Stomach (tissue), 8 donors: ENCODE measurements at regions not wholly inside any gene's neighbourhood (a gene's known extent, or its start where the extent isn't known, plus 50 kb on each side); places are given as distances from the start of the nearest gene placed in this dataset.
"Not testable (repeated sequence)": the region's sequence is repeated elsewhere in the genome, so short reads cannot be mapped to it uniquely, and the experiment has no call there.

Source experiments
- DNase-seq, 2 donors: peaks; one replicate each; pipeline versions ENCODE4 v3.0.0 to v3.0.0-alpha.2; 2013 to 2019
- H3K27ac ChIP-seq, 5 donors: fragments of 200-600 bp in 4 of 5; sonication (generic) in 4 of 5; one replicate each; pipeline ENCODE4 v1.5.1; 2013 to 2019; ENCODE audit warnings: mild to moderate bottlenecking in 1 of 5, moderate library complexity in 1 of 5
- H3K27me3 ChIP-seq, 3 donors: fragments of 200-600 bp; sonication (generic); one replicate each; pipeline ENCODE4 v1.5.1; 2017 to 2019; ENCODE audit warnings: mixed run types in 1 of 3
- H3K36me3 ChIP-seq, 4 donors: fragments of 200-600 bp; sonication (generic); 1 replicate in 3 of 4; 2 replicates in 1 of 4; pipeline ENCODE4 v1.5.1; 2016 to 2019
- H3K4me1 ChIP-seq, 4 donors: fragments of 200-600 bp; sonication (generic); one replicate each; pipeline ENCODE4 v1.5.1; 2016 to 2019
- H3K4me3 ChIP-seq, 4 donors: fragments of 200-600 bp; sonication (generic) in 3 of 4; one replicate each; pipeline ENCODE4 v1.5.1; 2016 to 2019; ENCODE audit warnings: mild to moderate bottlenecking in 1 of 4
- H3K9me3 ChIP-seq, 4 donors: fragments of 200-600 bp; sonication (generic); one replicate each; pipeline ENCODE4 v1.5.1; 2016 to 2019
- CTCF ChIP-seq, 7 experiments: fragments of 450-650 bp in 4 of 7; fragments of 200-600 bp in 3 of 7; sonication (generic) in 3 of 7; IDR thresholded peaks; one replicate each; pipeline ENCODE4 v1.5.1; 2016 to 2019; ENCODE audit warnings: antibody characterized with exemption in 7 of 7, control low read depth in 2 of 7, mild to moderate bottlenecking in 1 of 7
- EP300 ChIP-seq: sonication (generic); formaldehyde crosslinking; IDR thresholded peaks from one replicate; pipeline ENCODE4 v1.6.1; 2017; ENCODE audit warnings: antibody characterized with exemption
- POLR2A ChIP-seq, 4 donors: fragments of 450-650 bp; IDR thresholded peaks; one replicate each; pipeline ENCODE4 v1.6.1; 2016; ENCODE audit warnings: antibody characterized with exemption in 4 of 4, control low read depth in 2 of 4, mild to moderate bottlenecking in 1 of 4, moderate library complexity in 1 of 4
- POLR2AphosphoS5 ChIP-seq, 3 donors: sonication (generic); formaldehyde crosslinking; IDR thresholded peaks; one replicate each; pipeline ENCODE4 v1.6.1; 2016; ENCODE audit warnings: antibody characterized with exemption in 3 of 3
- WGBS, 5 donors: extraction: QIAGEN DNeasy Blood & Tissue Kit in 3 of 5; methylation state at CpG; one replicate each; pipeline versions ENCODE4 v1.1.5 to v1.1.7; 2013 to 2018; 5-methylcytosine and 5-hydroxymethylcytosine counted together
- intact Hi-C: fragments of 100-400 bp; cut with DNase I; formaldehyde crosslinking; loops from one replicate; pipeline ENCODE4 v1.15.1; 2023; ENCODE audit warnings: low total_unique reads
- donor health status: healthy with polysubstance abuse.
- donor health status: Bipolar disorder and iron deficiency.
- donor health status: healthy.

- WGBS, 5 donors = 7 to 17% (median 10%) methylated on average over 4 of the region's 4 CpGs
- H3K36me3 ChIP-seq = no peaks in the 10 kb centered on the region
- H3K4me3 ChIP-seq = no peak overlapping the region
- intact Hi-C loops = loop anchor here (5.0 kb wide), 1 partner anchor 128 kb away; no protein-coding TSS in a partner anchor
- no peaks in the 10 kb centered on the region for H3K27me3 ChIP-seq
- H3K27ac ChIP-seq = no peak overlapping the region
- peak; percentile 30 to 62 for DNase-seq
- peaks cover 0 to 6% (median 2%) of the 10 kb centered on the region in 4 donors for H3K9me3 ChIP-seq
- TF ChIP-seq CTCF (IDR thresholded peaks at IDR 0.05) = peak in 5 of 7 experiments; percentile 36 to 83 (median 71)
- no peak for TF ChIP-seq EP300
- TF ChIP-seq POLR2AphosphoS5 (IDR thresholded peaks at IDR 0.05) = no peak
- TF ChIP-seq POLR2A (IDR thresholded peaks at IDR 0.05) = no peak
- H3K4me1 ChIP-seq = peaks cover 0 to 17% (median 8%) of the 10 kb centered on the region in 4 donors
Observed at GRCh38 chr3:75294124-75294523, 370.0 kb upstream of the FRG2C start.

GRCh38 chr3:75295013-75295412, 369.1 kb upstream of the FRG2C start:
- Histone ChIP-seq H3K27me3 (no peaks in the 10 kb centered on the region), H3K4me3 (no peak overlapping the region), H3K4me1 (peaks cover 0 to 17% (median 8%) of the 10 kb centered on the region in 4 donors), H3K27ac (no peak overlapping the region), H3K9me3 (peaks cover 0 to 6% (median 2%) of the 10 kb centered on the region in 4 donors), H3K36me3 (no peaks in the 10 kb centered on the region)
- intact Hi-C loops = no loop called here
- DNase-seq = peak; percentile 12 to 36
- no peak for TF ChIP-seq POLR2A (IDR thresholded peaks at IDR 0.05)
- TF ChIP-seq CTCF (IDR thresholded peaks at IDR 0.05) = no peak
- TF ChIP-seq POLR2AphosphoS5 (IDR thresholded peaks at IDR 0.05) = no peak
- no peak for TF ChIP-seq EP300
- WGBS, 5 donors = 25 to 59% (median 41%) methylated on average over 7 of the region's 7 CpGs

DNA sequence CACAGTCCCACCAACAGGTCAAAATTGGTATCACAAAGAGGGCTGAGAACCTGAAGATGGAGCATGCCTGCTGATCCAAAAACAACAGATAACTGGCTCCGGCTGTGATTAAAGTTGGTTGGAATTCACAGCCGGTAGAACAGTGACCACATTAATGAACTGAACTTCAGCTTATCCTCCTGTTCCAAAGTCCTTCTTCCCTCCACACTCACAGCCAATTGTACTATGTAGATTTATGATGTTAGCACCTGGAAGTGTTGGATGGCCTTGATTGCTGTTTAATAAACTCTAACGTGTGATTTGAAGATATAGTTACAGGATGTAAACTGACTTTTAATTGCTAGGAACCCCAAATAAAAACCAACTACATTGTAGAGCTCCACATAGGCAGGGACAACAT, 367.3 kb upstream of the FRG2C start:
- Histone ChIP-seq H3K27me3 (no peaks in the 10 kb centered on the region), H3K9me3 (peaks cover 0 to 6% (median 2%) of the 10 kb centered on the region in 4 donors), H3K4me1 (peaks cover 0 to 17% (median 8%) of the 10 kb centered on the region in 4 donors), H3K4me3 (no peak overlapping the region), H3K36me3 (no peaks in the 10 kb centered on the region), H3K27ac (no peak overlapping the region)
- 32 to 53% (median 38%) methylated on average over 3 of the region's 3 CpGs for WGBS, 5 donors
- DNase-seq = no peak
- intact Hi-C loops = no loop called here
- TF ChIP-seq POLR2AphosphoS5 (IDR thresholded peaks at IDR 0.05) (no peak), EP300 (no peak), CTCF (IDR thresholded peaks at IDR 0.05) (no peak), POLR2A (IDR thresholded peaks at IDR 0.05) (no peak)

DNA sequence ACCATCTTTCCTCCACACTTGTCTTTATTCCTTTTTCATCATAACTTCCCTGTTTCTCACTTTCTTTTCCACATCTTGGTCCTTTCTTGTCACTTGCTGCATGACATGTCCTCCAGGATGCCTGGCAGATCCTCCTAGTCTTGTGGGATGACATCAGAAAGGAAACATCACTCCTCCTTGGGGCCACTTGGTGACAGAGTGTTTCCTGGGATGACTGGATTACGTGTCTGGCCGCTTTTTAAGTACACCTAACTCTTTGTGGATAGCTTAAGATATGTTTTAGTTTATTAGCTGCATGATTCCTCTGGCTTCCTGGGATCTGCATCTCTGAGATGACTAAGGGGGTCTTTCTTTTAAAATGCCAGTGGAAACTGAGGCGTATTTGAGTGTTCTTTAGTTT, 363.5 kb upstream of the FRG2C start:
- Histone ChIP-seq H3K27me3 (no peaks in the 10 kb centered on the region), H3K4me1 (no peaks in the 10 kb centered on the region), H3K9me3 (peaks cover 0 to 6% (median 2%) of the 10 kb centered on the region in 4 donors), H3K36me3 (no peaks in the 10 kb centered on the region), H3K27ac (no peak overlapping the region), H3K4me3 (no peak overlapping the region)
- DNase-seq = no peak
- intact Hi-C loops = no loop called here
- WGBS, 5 donors = 71 to 76% (median 72%) methylated on average over 3 of the region's 3 CpGs
- TF ChIP-seq POLR2A (IDR thresholded peaks at IDR 0.05) (no peak), CTCF (IDR thresholded peaks at IDR 0.05) (no peak), EP300 (no peak), POLR2AphosphoS5 (IDR thresholded peaks at IDR 0.05) (no peak)

DNA sequence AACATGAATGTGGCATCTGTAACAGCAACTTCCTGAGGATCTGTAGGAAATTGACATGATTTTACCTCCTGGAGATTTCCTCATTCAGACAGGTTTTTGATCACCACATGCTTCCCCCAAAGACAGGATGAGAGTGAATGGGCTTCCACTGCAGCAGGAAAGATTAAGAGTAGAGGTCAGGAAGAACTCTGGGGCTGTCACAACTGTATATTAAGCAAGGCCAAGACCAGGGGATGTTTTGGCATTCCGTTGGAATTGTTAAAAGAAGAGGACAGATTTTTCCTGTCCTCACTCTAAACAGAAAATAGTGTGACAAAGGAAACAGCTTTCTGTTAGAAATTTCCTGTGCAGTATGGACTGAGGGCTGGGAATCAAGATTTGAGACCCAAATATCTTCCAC, 363.1 kb upstream of the FRG2C start:
- intact Hi-C loops, H3K4me1 ChIP-seq, H3K27me3 ChIP-seq, H3K4me3 ChIP-seq, H3K9me3 ChIP-seq, H3K27ac ChIP-seq, H3K36me3 ChIP-seq: not testable (repeated sequence)
- peak in 1 of 2 donors; percentile 14 for DNase-seq
- 28 to 58% (median 44%) methylated on average over 1 of the region's 1 CpG for WGBS, 5 donors
